Testis (tissue), 2 donors: ENCODE measurements at regions not wholly inside any gene's neighbourhood (a gene's known extent, or its start where the extent isn't known, plus 50 kb on each side); places are given as distances from the start of the nearest gene placed in this dataset.

Source experiments
- DNase-seq: peaks from one replicate; pipeline ENCODE4 v3.0.0-alpha.2; 2019
- H3K27ac ChIP-seq, 2 donors: fragments of 200-600 bp; sonication (generic); one replicate each; pipeline ENCODE4 v1.5.1; 2019
- H3K27me3 ChIP-seq: fragments of 200-600 bp; sonication (generic); one replicate; pipeline ENCODE4 v1.5.1; 2019
- H3K36me3 ChIP-seq: fragments of 200-600 bp; sonication (generic); one replicate; pipeline ENCODE4 v1.5.1; 2017; ENCODE audit warnings: low read depth; ENCODE audit errors: missing control alignments
- H3K4me1 ChIP-seq: fragments of 200-600 bp; sonication (generic); one replicate; pipeline ENCODE4 v1.5.1; 2019
- H3K4me3 ChIP-seq, 2 donors: fragments of 200-600 bp; sonication (generic); one replicate each; pipeline ENCODE4 v1.5.1; 2017 to 2019
- H3K9me3 ChIP-seq: fragments of 200-600 bp; sonication (generic); one replicate; pipeline ENCODE4 v1.5.1; 2017
- POLR2A ChIP-seq: fragments of 450-650 bp; IDR thresholded peaks from one replicate; pipeline ENCODE4 v1.6.1; 2017; ENCODE audit warnings: antibody characterized with exemption, mild to moderate bottlenecking, moderate library complexity
- WGBS, 2 donors: methylation state at CpG; one replicate each; pipeline ENCODE4 v1.1.5; 2018; 5-methylcytosine and 5-hydroxymethylcytosine counted together
- intact Hi-C: fragments of 100-400 bp; cut with DNase I; formaldehyde crosslinking; loops from one replicate; pipeline ENCODE4 v1.15.1; 2023; ENCODE audit warnings: low total_unique reads
- TF ChIP-seq, protein P1 (sequence below), 3 experiments: fragments of 450-650 bp in 2 of 3; fragments of 200-600 bp in 1 of 3; sonication (generic) in 1 of 3; IDR thresholded peaks; one replicate each; pipeline ENCODE4 v1.5.1; 2016 to 2019; ENCODE audit warnings: antibody characterized with exemption in 3 of 3, mild to moderate bottlenecking in 2 of 3, moderate library complexity in 1 of 3

DNA sequence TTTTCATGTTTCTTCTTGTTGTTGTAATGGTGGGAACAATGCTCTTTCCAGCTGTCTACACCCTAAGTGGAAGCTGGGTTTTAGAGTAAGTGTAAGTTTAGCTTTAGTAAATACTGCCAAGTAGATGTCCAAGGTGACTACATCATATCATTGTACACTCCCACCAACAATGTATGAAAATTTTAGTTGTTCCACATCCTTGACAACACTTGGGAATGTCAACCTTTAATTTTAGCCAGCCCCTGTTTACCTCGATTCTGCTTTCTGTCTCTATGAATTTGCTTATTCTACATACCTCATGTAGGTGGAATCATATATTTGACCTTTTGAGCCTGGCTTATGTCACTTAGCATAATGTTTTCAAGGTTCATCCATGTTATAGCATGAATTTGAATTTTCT lies 93.0 kb downstream of the MTPAP start:
- WGBS, 2 donors, result 94 to 97% methylated on average over 1 of the region's 1 CpG
- TF ChIP-seq POLR2A, result no peak
- TF ChIP-seq, protein P1, sequence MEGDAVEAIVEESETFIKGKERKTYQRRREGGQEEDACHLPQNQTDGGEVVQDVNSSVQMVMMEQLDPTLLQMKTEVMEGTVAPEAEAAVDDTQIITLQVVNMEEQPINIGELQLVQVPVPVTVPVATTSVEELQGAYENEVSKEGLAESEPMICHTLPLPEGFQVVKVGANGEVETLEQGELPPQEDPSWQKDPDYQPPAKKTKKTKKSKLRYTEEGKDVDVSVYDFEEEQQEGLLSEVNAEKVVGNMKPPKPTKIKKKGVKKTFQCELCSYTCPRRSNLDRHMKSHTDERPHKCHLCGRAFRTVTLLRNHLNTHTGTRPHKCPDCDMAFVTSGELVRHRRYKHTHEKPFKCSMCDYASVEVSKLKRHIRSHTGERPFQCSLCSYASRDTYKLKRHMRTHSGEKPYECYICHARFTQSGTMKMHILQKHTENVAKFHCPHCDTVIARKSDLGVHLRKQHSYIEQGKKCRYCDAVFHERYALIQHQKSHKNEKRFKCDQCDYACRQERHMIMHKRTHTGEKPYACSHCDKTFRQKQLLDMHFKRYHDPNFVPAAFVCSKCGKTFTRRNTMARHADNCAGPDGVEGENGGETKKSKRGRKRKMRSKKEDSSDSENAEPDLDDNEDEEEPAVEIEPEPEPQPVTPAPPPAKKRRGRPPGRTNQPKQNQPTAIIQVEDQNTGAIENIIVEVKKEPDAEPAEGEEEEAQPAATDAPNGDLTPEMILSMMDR (IDR thresholded peaks at IDR 0.05), result no peak
- intact Hi-C loops, result no loop called here
- no peaks in the 10 kb centered on the region for H3K36me3 ChIP-seq
- H3K4me3 ChIP-seq, result no peak overlapping the region
- H3K9me3 ChIP-seq, result no peaks in the 10 kb centered on the region
- H3K4me1 ChIP-seq, result no peaks in the 10 kb centered on the region
- DNase-seq, result no peak
- no peak overlapping the region for H3K27ac ChIP-seq
- H3K27me3 ChIP-seq, result no peaks in the 10 kb centered on the region

DNA sequence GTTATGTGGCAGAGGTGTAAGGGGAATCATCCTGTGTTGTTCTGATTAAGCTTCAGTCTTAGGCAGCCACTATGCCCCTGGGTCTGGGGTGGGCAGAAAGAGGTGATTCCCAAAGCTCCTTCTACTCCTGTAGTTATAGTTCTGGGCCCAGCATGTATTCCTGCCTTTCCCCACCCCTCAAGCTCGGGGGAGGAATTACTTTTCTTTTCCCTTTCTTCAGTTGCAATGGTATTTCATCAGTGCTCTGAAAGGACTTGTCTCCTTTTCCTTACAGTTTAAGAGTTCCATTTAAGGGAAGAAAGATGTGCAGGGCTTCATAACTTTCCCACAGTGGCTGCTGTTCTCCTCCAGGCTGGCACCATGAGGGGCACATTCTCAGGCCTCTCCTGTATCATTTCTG lies 94.2 kb downstream of the MTPAP start:
- Histone ChIP-seq H3K36me3 (no peaks in the 10 kb centered on the region), H3K4me3 (no peak overlapping the region), H3K27ac (no peak overlapping the region), H3K4me1 (no peaks in the 10 kb centered on the region), H3K9me3 (no peaks in the 10 kb centered on the region), H3K27me3 (no peaks in the 10 kb centered on the region)
- DNase-seq, result no peak
- WGBS, 2 donors, result 65 to 67% methylated on average over 1 of the region's 1 CpG
- TF ChIP-seq POLR2A, result no peak
- TF ChIP-seq, protein P1 (IDR thresholded peaks at IDR 0.05), result no peak
- intact Hi-C loops, result no loop called here

DNA sequence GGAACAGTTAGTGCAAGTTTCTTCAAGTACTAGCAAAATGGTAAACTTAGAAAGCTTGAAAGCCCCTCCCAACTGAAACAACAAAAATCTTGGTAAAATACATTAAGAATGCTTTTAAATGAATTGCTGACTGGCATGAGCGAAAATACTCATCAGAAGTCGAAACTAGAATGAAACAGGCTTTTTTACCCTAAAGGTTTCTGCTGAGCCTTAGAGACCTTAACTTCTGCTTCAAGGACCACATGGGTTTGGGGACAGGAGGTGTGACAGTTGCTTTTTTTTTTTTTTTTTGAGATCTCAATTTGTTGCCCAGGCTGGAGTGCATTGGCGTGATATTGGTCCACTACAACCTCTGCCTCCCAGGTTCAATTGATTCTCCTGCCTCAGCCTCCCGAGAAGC lies 100.3 kb downstream of the MTPAP start:
- Histone ChIP-seq H3K4me1 (no peaks in the 10 kb centered on the region), H3K27me3 (no peaks in the 10 kb centered on the region), H3K9me3 (no peaks in the 10 kb centered on the region), H3K4me3 (no peak overlapping the region), H3K27ac (no peak overlapping the region), H3K36me3 (no peaks in the 10 kb centered on the region)
- DNase-seq, result no peak
- TF ChIP-seq POLR2A, result no peak
- TF ChIP-seq, protein P1 (IDR thresholded peaks at IDR 0.05), result no peak
- 85 to 99% methylated on average over 4 of the region's 4 CpGs for WGBS, 2 donors
- intact Hi-C loops, result no loop called here

DNA sequence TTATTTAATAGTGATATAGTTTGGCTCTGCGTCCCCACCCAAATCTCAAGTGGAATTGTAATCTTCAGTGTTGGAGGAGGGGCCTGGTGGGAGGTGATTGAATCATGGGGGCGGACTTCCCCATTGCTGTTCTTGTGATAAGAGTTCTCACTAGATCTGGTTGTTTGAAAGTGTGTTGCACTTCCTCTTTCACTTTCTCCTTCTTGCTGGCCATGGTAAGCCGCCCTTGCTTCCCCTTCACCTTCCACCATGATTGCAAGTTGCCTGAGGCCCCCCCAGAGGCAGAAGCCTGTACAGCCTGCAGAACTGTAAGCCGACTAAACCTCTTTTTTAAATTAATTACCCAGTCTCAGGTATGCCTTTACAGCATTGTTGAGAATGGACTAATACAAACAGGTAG lies 101.4 kb downstream of the MTPAP start:
- Histone ChIP-seq H3K4me3 (no peak overlapping the region), H3K36me3 (no peaks in the 10 kb centered on the region), H3K9me3 (no peaks in the 10 kb centered on the region), H3K27me3 (no peaks in the 10 kb centered on the region), H3K4me1 (no peaks in the 10 kb centered on the region), H3K27ac (no peak overlapping the region)
- TF ChIP-seq, protein P1 (IDR thresholded peaks at IDR 0.05), result no peak
- TF ChIP-seq POLR2A, result no peak
- no peak for DNase-seq
- 83 to 88% methylated on average over 4 of the region's 4 CpGs for WGBS, 2 donors
- intact Hi-C loops, result no loop called here

DNA sequence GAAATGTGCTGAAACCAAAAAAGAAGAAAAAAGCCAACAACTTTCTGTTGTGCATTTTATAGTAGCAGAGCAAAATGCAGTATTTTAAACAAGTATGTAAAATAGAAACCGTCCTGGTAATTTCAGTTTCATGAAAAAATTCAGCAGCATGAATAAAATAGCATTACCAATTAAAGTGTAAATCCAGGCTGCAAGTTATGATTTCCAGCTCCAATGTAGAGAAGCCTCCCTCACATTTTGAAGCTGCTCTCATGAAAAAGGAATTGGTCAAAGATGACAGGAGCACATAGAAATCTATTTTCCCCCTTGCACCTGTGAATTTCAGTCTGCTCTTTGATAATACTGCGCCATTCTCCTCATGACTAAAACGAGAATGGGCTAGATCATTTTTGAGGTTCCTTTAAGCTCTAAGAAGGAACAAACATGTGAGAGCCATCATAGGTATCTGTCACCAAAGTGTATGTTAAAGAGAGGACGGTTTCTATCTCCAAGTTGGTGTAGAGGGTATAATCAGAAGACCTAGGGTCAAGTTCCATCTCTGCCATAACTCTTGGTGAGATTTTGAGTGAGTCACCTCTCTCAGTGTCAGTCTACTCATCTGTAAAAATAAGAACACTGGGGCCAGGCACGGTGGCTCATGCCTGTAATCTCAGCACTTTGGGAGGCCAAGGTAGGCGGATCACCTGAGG lies 107.5 kb downstream of the MTPAP start:
- WGBS, 2 donors, result 79 to 89% methylated on average over 6 of the region's 6 CpGs
- intact Hi-C loops, result no loop called here
- no peaks in the 10 kb centered on the region for H3K27me3 ChIP-seq
- no peak overlapping the region for H3K4me3 ChIP-seq
- H3K4me1 ChIP-seq, result no peaks in the 10 kb centered on the region
- no peaks in the 10 kb centered on the region for H3K9me3 ChIP-seq
- no peak for DNase-seq
- H3K36me3 ChIP-seq, result no peaks in the 10 kb centered on the region
- no peak overlapping the region for H3K27ac ChIP-seq
- TF ChIP-seq POLR2A, result no peak
- TF ChIP-seq, protein P1 (IDR thresholded peaks at IDR 0.05), result peak in 1 of 3 experiments; percentile 5
